HepG2 (cell line): ENCODE measurements at regions not wholly inside any gene's neighbourhood (a gene's known extent, or its start where the extent isn't known, plus 50 kb on each side); places are given as distances from the start of the nearest gene placed in this dataset.

Source experiments
- CSRNP2 ChIP-seq: sonication (generic); formaldehyde crosslinking; conservative IDR thresholded peaks from 2 replicates; pipeline ENCODE4 v1.8.0; 2022; ENCODE audit warnings: low read depth, missing genetic modification reagents
- DDIT3 ChIP-seq: sonication (generic); formaldehyde crosslinking; IDR thresholded peaks from 2 replicates; pipeline ENCODE4 v1.4.0; 2020; ENCODE audit warnings: mild to moderate bottlenecking, missing genetic modification reagents
- GPBP1L1 ChIP-seq: sonication (generic); formaldehyde crosslinking; IDR thresholded peaks from 2 replicates; pipeline ENCODE4 v1.5.0; 2020; ENCODE audit warnings: mild to moderate bottlenecking, missing genetic modification reagents
- HDAC1 ChIP-seq: sonication (generic); formaldehyde crosslinking; IDR thresholded peaks from 2 replicates; pipeline ENCODE4 v1.5.1; 2020; ENCODE audit warnings: mild to moderate bottlenecking, missing genetic modification reagents
- HOXA5 ChIP-seq: sonication (generic); formaldehyde crosslinking; IDR thresholded peaks from 2 replicates; pipeline ENCODE4 v1.4.0; 2020; ENCODE audit warnings: missing genetic modification reagents
- IRX3 ChIP-seq: sonication (generic); formaldehyde crosslinking; IDR thresholded peaks from 2 replicates; pipeline ENCODE4 v1.8.1; 2023; ENCODE audit warnings: mild to moderate bottlenecking, low read depth, missing genetic modification reagents, borderline replicate concordance
- MTF1 ChIP-seq: sonication (generic); formaldehyde crosslinking; IDR thresholded peaks from 2 replicates; pipeline ENCODE4 v1.5.0; 2020; ENCODE audit warnings: missing genetic modification reagents
- NPAS2 ChIP-seq: sonication (generic); formaldehyde crosslinking; IDR thresholded peaks from 2 replicates; pipeline ENCODE4 v1.8.0; 2022; ENCODE audit warnings: mild to moderate bottlenecking, missing genetic modification reagents, borderline replicate concordance
- RARG ChIP-seq: sonication (generic); formaldehyde crosslinking; IDR thresholded peaks from 2 replicates; pipeline ENCODE4 v1.4.0; 2020; ENCODE audit warnings: low read depth, mild to moderate bottlenecking, missing genetic modification reagents
- RFX5 ChIP-seq: IDR thresholded peaks from 2 replicates; pipeline ENCODE4 v1.6.1; 2011; ENCODE audit warnings: low read depth, low read length, improper control_type of control experiment
- SP140L ChIP-seq: sonication (generic); formaldehyde crosslinking; IDR thresholded peaks from 2 replicates; pipeline ENCODE4 v1.4.0; 2020; ENCODE audit warnings: missing genetic modification reagents, borderline replicate concordance
- SRF ChIP-seq: IDR thresholded peaks from 2 replicates; pipeline ENCODE4 v1.6.1; 2011; ENCODE audit warnings: mild to moderate bottlenecking, low read depth, low read length, moderate library complexity
- TERF1 ChIP-seq: sonication (generic); formaldehyde crosslinking; IDR thresholded peaks from 2 replicates; pipeline ENCODE4 v1.8.0; 2022; ENCODE audit warnings: mild to moderate bottlenecking, missing genetic modification reagents, moderate library complexity
- ZBTB42 ChIP-seq: sonication (generic); formaldehyde crosslinking; IDR thresholded peaks from 2 replicates; pipeline ENCODE4 v1.5.0; 2020; ENCODE audit warnings: mild to moderate bottlenecking, missing genetic modification reagents
- ZHX1 ChIP-seq: sonication (generic); formaldehyde crosslinking; IDR thresholded peaks from 2 replicates; pipeline ENCODE4 v1.8.1; 2022; ENCODE audit warnings: low read depth, mild to moderate bottlenecking, missing genetic modification reagents
- ZNF441 ChIP-seq: sonication (generic); formaldehyde crosslinking; IDR thresholded peaks from 2 replicates; pipeline ENCODE4 v1.7.0; 2021; ENCODE audit warnings: missing genetic modification reagents, borderline replicate concordance
- ZNF512 ChIP-seq: sonication (generic); formaldehyde crosslinking; IDR thresholded peaks from 2 replicates; pipeline ENCODE4 v1.4.0; 2020; ENCODE audit warnings: mild to moderate bottlenecking, missing genetic modification reagents
- ZNF598 ChIP-seq: sonication (generic); formaldehyde crosslinking; IDR thresholded peaks from 2 replicates; pipeline ENCODE4 v1.5.1; 2020; ENCODE audit warnings: mild to moderate bottlenecking, missing genetic modification reagents, borderline replicate concordance
- ZNF879 ChIP-seq: sonication (generic); formaldehyde crosslinking; IDR thresholded peaks from 2 replicates; pipeline ENCODE4 v1.8.1; 2023; ENCODE audit warnings: missing genetic modification reagents

GRCh38 chr2:8090748-8091700, 590.8 kb upstream of the ID2 start (continued):
- TF ChIP-seq HOXA5 (CRISPR knock-in tag) (0 out of 2 replicates have a peak, but pooled peaks have one; percentile 13), SRF (peak; percentile 29; the same call in 1 of the 2 replicates), ZNF512 (CRISPR knock-in tag) (0 out of 2 replicates have a peak, but pooled peaks have one; percentile 48), ZNF598 (CRISPR knock-in tag) (peak; percentile 90), CSRNP2 (CRISPR knock-in tag) (no peak), GPBP1L1 (CRISPR knock-in tag) (no peak), TERF1 (CRISPR knock-in tag) (no peak), RFX5 (no peak), ZBTB42 (CRISPR knock-in tag) (no peak), ZNF441 (CRISPR knock-in tag) (peak; percentile 68; the same call in 1 of the 2 replicates), SP140L (CRISPR knock-in tag) (0 out of 2 replicates have a peak, but pooled peaks have one; percentile 77), DDIT3 (no peak), ZNF879 (CRISPR knock-in tag) (no peak), ZHX1 (CRISPR knock-in tag) (peak; percentile 71; the same call in 1 of the 2 replicates), MTF1 (CRISPR knock-in tag) (no peak), HDAC1 (peak; percentile 47; the same call in 1 of the 2 replicates), RARG (CRISPR knock-in tag) (no peak), NPAS2 (CRISPR knock-in tag) (no peak), IRX3 (CRISPR knock-in tag) (no peak)
